Parathyroid adenoma (tissue), 2 donors: ENCODE measurements at regions not wholly inside any gene's neighbourhood (a gene's known extent, or its start where the extent isn't known, plus 50 kb on each side); places are given as distances from the start of the nearest gene placed in this dataset.

Source experiments
- H2AFZ ChIP-seq: fragments of 300-600 bp; sonication (generic); one replicate; pipeline ENCODE4 v1.7.0; 2017; ENCODE audit warnings: antibody characterized with exemption, mild to moderate bottlenecking
- H3K27ac ChIP-seq: fragments of 300-600 bp; sonication (generic); one replicate; pipeline ENCODE4 v1.7.0; 2017
- H3K27me3 ChIP-seq: fragments of 300-600 bp; sonication (generic); one replicate; pipeline ENCODE4 v1.7.0; 2017; ENCODE audit warnings: low read length; ENCODE audit not compliant: control insufficient read depth, insufficient read depth
- H3K36me3 ChIP-seq: fragments of 300-600 bp; sonication (generic); one replicate; pipeline ENCODE4 v1.7.0; 2017; ENCODE audit warnings: low read length; ENCODE audit not compliant: control insufficient read depth, insufficient read depth
- H3K4me1 ChIP-seq: fragments of 300-600 bp; sonication (generic); one replicate; pipeline ENCODE4 v1.7.0; 2017; ENCODE audit warnings: control low read depth
- H3K4me2 ChIP-seq: fragments of 300-600 bp; sonication (generic); one replicate; pipeline ENCODE4 v1.7.0; 2017; ENCODE audit warnings: low read length
- H3K4me3 ChIP-seq: fragments of 300-600 bp; sonication (generic); one replicate; pipeline ENCODE4 v1.7.0; 2017; ENCODE audit warnings: low read depth, low read length
- H3K79me2 ChIP-seq: fragments of 300-600 bp; sonication (generic); one replicate; pipeline ENCODE4 v1.7.0; 2017; ENCODE audit warnings: control low read depth
- H3K9ac ChIP-seq: fragments of 300-600 bp; sonication (generic); one replicate; pipeline ENCODE4 v1.7.0; 2017; ENCODE audit warnings: mild to moderate bottlenecking
- H3K9me3 ChIP-seq: fragments of 300-600 bp; sonication (generic); one replicate; pipeline ENCODE4 v1.7.0; 2017; ENCODE audit warnings: low read length; ENCODE audit not compliant: control insufficient read depth
- TF ChIP-seq, protein P1 (sequence below): fragments of 300-600 bp; sonication (generic); IDR thresholded peaks from one replicate; pipeline ENCODE4 v1.7.0; 2017; ENCODE audit warnings: antibody characterized with exemption, mild to moderate bottlenecking
- donor health status: primary hyperparathyroidism.

DNA sequence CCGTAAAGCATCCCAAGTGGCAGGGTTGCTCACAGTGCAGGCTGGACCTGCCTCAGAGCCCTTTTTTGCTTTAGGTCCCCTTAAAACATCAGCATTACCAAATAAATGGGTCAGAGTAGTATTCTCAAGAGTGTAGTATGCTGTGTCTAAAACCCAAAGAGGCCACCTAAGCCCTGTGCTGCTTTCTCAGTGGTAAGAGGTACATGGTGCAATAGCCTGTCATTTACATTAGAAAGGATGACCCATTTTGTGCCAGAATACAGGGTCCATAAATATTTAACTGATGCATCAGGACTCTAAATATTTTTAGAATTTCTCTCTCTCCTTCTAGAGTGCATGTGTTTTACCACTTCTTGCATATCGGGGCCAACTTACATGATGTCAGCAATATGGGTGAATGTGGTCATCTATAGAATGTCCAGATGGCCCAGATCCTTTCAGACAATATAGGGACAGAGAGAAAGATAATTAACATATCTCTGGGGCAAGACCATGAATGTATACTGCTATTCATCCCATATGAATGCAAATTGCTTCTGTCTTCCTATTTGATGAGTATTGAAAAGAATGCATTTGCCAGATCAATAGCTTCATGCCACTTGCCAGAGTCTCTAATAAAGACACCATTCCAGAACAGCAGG lies 329.2 kb downstream of the PMP22 start:
- no peak overlapping the region for H3K4me3 ChIP-seq
- no peaks in the 10 kb centered on the region for H3K4me1 ChIP-seq
- no peaks in the 10 kb centered on the region for H3K79me2 ChIP-seq
- no peaks in the 10 kb centered on the region for H3K36me3 ChIP-seq
- H3K27ac ChIP-seq: no peak overlapping the region
- no peak overlapping the region for H3K9ac ChIP-seq
- H3K27me3 ChIP-seq: no peaks in the 10 kb centered on the region
- TF ChIP-seq, protein P1, sequence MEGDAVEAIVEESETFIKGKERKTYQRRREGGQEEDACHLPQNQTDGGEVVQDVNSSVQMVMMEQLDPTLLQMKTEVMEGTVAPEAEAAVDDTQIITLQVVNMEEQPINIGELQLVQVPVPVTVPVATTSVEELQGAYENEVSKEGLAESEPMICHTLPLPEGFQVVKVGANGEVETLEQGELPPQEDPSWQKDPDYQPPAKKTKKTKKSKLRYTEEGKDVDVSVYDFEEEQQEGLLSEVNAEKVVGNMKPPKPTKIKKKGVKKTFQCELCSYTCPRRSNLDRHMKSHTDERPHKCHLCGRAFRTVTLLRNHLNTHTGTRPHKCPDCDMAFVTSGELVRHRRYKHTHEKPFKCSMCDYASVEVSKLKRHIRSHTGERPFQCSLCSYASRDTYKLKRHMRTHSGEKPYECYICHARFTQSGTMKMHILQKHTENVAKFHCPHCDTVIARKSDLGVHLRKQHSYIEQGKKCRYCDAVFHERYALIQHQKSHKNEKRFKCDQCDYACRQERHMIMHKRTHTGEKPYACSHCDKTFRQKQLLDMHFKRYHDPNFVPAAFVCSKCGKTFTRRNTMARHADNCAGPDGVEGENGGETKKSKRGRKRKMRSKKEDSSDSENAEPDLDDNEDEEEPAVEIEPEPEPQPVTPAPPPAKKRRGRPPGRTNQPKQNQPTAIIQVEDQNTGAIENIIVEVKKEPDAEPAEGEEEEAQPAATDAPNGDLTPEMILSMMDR: no peak
- no peaks in the 10 kb centered on the region for H3K9me3 ChIP-seq
- no peak overlapping the region for H3K4me2 ChIP-seq
- no peak overlapping the region for H2AFZ ChIP-seq

DNA sequence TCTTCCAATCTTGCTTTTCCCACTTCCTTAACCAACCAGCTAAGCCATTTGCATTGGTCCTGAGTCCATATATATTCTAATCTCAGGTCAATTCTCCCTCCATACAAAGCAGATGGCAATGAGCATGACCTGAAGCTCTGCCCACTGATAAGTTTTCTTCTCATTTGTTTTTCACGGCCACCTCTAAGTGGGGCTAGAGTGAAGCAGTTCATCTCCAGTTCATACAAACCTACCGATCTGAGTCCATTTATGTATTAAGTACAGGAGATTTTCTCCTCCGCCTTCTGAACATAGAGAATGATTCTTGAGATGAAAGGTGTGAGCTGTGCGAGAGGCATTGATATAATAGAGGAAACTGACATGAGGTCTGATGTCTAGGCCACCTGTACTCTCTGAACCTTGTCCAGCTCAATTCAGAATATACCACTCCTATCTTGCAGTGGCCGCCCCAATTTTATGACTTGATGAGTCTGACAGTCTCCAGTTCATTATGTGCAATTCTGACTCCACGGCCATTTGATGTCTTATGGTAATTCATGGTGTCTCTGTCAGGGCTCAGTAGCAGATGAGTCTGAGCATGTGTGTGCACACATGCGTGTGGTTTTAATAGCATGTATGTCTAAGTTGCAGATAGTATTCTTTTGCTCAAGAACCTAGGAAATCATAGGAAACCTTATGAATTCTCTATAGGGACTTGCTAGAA lies 329.8 kb downstream of the PMP22 start:
- H3K4me1 ChIP-seq: no peaks in the 10 kb centered on the region
- no peak overlapping the region for H2AFZ ChIP-seq
- no peak overlapping the region for H3K27ac ChIP-seq
- H3K79me2 ChIP-seq: no peaks in the 10 kb centered on the region
- H3K4me3 ChIP-seq: no peak overlapping the region
- H3K4me2 ChIP-seq: no peak overlapping the region
- no peaks in the 10 kb centered on the region for H3K36me3 ChIP-seq
- no peak overlapping the region for H3K9ac ChIP-seq
- TF ChIP-seq, protein P1: no peak
- H3K27me3 ChIP-seq: no peaks in the 10 kb centered on the region
- no peaks in the 10 kb centered on the region for H3K9me3 ChIP-seq

GRCh38 chr17:14933676-14934075 lies 331.4 kb downstream of the PMP22 start:
- Histone ChIP-seq H2AFZ (no peak overlapping the region), H3K36me3 (no peaks in the 10 kb centered on the region), H3K27ac (no peak overlapping the region), H3K9me3 (no peaks in the 10 kb centered on the region), H3K79me2 (no peaks in the 10 kb centered on the region), H3K27me3 (no peaks in the 10 kb centered on the region), H3K4me1 (no peaks in the 10 kb centered on the region), H3K4me3 (no peak overlapping the region), H3K4me2 (no peak overlapping the region), H3K9ac (no peak overlapping the region)
- TF ChIP-seq, protein P1: no peak

DNA sequence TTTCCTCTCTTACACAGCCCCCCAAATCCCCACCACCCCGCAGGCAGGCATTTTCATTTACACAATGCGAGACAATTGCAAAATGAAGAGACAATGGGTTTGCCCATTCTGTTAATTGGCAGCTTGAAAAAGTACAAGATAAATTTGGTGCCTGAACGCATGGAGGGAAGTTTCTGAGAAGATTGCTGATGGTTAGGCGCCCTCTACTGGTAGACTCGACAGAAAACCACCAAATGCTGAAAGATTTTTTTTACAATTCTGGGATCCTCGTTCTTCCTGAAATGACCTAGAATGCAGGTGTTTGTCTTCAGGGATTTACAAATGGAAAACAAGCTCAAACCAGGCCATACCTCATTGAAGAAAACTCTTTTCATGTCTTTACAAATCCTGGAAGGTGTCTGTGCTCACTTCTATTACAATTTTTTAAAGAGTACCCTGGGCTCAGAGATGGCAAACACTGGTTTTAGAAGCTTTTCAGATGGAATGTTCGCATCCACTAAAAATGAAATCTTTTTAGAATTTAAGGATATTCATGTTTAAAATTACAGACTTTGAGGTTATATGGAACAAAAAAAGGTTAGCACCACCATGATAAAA lies 338.5 kb downstream of the PMP22 start:
- H2AFZ ChIP-seq: no peak overlapping the region
- H3K27ac ChIP-seq: no peak overlapping the region
- no peak overlapping the region for H3K4me3 ChIP-seq
- H3K27me3 ChIP-seq: no peaks in the 10 kb centered on the region
- TF ChIP-seq, protein P1: peak; percentile 81
- H3K9me3 ChIP-seq: no peaks in the 10 kb centered on the region
- H3K9ac ChIP-seq: no peak overlapping the region
- H3K36me3 ChIP-seq: no peaks in the 10 kb centered on the region
- H3K4me2 ChIP-seq: no peak overlapping the region
- no peaks in the 10 kb centered on the region for H3K4me1 ChIP-seq
- no peaks in the 10 kb centered on the region for H3K79me2 ChIP-seq
